ENCODE measurements at regions not wholly inside any gene's neighbourhood (a gene's known extent, or its start where the extent isn't known, plus 50 kb on each side); places are given as distances from the start of the nearest gene placed in this dataset.

- TF ChIP-seq CTCF (IDR thresholded peaks at IDR 0.05) (no peak), GABPA (IDR thresholded peaks at IDR 0.05; ENCODE audit: low read depth) (no peak), EZH2phosphoT487 (IDR thresholded peaks at IDR 0.05; ENCODE audit: borderline replicate concordance, low read depth) (no peak)
Observed at GRCh38 chr5:38745836-38746732, 99.7 kb upstream of the OSMR start.

Measured in SK-N-SH (cell line).